HCT116 (cell line): ENCODE measurements at regions not wholly inside any gene's neighbourhood (a gene's known extent, or its start where the extent isn't known, plus 50 kb on each side); places are given as distances from the start of the nearest gene placed in this dataset.

Source experiments
- ATF3 ChIP-seq: IDR thresholded peaks from 2 replicates; pipeline ENCODE4 v1.6.1; 2012
- CEBPB ChIP-seq: IDR thresholded peaks from 2 replicates; pipeline ENCODE4 v1.6.1; 2012; ENCODE audit warnings: low read depth
- CTCF ChIP-seq, 3 experiments: fragments of 200-600 bp in 1 of 3; sonication (generic) in 1 of 3; IDR thresholded peaks in 2 of 3; conservative IDR thresholded peaks in 1 of 3; 2 replicates each; pipeline ENCODE4 v1.5.1; 2012 to 2017; ENCODE audit warnings: low read depth in 2 of 3, low read length in 2 of 3, antibody characterized with exemption in 1 of 3, borderline replicate concordance in 1 of 3, control low read depth in 1 of 3, mild to moderate bottlenecking in 1 of 3, mixed read lengths in 1 of 3, mixed run types in 1 of 3, moderate library complexity in 1 of 3; ENCODE audit not compliant: insufficient read depth in 1 of 3
- EZH2 ChIP-seq: fragments of 200-600 bp; sonication (generic); IDR thresholded peaks from 2 replicates; pipeline ENCODE4 v1.6.1; 2017; ENCODE audit warnings: antibody characterized with exemption, mixed run types
- FOSL1 ChIP-seq: IDR thresholded peaks from 2 replicates; pipeline ENCODE4 v1.6.1; 2012; ENCODE audit warnings: low read depth
- POLR2A ChIP-seq: IDR thresholded peaks from 2 replicates; pipeline ENCODE4 v1.7.0; 2011; ENCODE audit warnings: borderline replicate concordance; ENCODE audit not compliant: insufficient read depth, insufficient read length; ENCODE audit errors: extremely low read depth
- POLR2AphosphoS5 ChIP-seq: IDR thresholded peaks from 2 replicates; pipeline ENCODE4 v1.6.1; 2011; ENCODE audit warnings: mild to moderate bottlenecking, low read depth, low read length, moderate library complexity
- RAD21 ChIP-seq: IDR thresholded peaks from 2 replicates; pipeline ENCODE4 v1.6.1; 2012; ENCODE audit warnings: low read depth, mild to moderate bottlenecking
- YY1 ChIP-seq: IDR thresholded peaks from 2 replicates; pipeline ENCODE4 v1.6.1; 2011; ENCODE audit warnings: low read length, low read depth, moderate library complexity, mild to moderate bottlenecking; ENCODE audit not compliant: insufficient replicate concordance; ENCODE audit errors: extremely low read depth

- TF ChIP-seq CTCF (IDR thresholded peaks at IDR 0.05 in 2 of 3, conservative IDR thresholded peaks at IDR 0.05 in 1 of 3; ENCODE audit: borderline replicate concordance in 1 of 3, insufficient read depth in 1 of 3, low read depth in 2 of 3, low read length in 2 of 3), result no peak
- no peak for TF ChIP-seq POLR2A
- TF ChIP-seq EZH2, result no peak
- TF ChIP-seq CEBPB, result no peak
- no peak for TF ChIP-seq RAD21
- no peak for TF ChIP-seq POLR2AphosphoS5
- TF ChIP-seq ATF3, result no peak
- no peak for TF ChIP-seq YY1
- no peak for TF ChIP-seq FOSL1
These were observed 675.8 kb upstream of the SLITRK6 start for GRCh38 chr13:86474971-86475370.
